ENCODE measurements at regions not wholly inside any gene's neighbourhood (a gene's known extent, or its start where the extent isn't known, plus 50 kb on each side); places are given as distances from the start of the nearest gene placed in this dataset.
"Not testable (repeated sequence)": the region's sequence is repeated elsewhere in the genome, so short reads cannot be mapped to it uniquely, and the experiment has no call there.

DNA sequence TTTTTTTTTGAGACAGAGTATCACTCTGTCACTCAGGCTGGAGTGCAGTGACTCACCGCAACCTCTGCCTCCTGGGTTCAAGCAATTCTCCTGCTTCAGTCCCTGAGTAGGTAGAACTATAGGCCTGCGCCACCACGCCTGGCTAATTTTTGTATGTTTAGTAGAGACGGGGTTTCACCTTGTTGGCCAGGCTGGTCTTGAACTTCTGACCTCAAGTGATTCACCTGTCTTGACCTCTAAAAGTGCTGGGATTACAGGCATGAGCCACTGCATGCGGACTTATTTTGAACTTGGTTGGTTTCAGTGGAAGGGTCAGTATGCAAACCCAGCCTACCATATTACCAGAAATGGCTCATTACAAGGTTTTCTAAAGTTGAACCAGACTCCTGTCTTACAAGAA is 61.6 kb upstream of the GBA3 start:
- TF ChIP-seq, protein P1, sequence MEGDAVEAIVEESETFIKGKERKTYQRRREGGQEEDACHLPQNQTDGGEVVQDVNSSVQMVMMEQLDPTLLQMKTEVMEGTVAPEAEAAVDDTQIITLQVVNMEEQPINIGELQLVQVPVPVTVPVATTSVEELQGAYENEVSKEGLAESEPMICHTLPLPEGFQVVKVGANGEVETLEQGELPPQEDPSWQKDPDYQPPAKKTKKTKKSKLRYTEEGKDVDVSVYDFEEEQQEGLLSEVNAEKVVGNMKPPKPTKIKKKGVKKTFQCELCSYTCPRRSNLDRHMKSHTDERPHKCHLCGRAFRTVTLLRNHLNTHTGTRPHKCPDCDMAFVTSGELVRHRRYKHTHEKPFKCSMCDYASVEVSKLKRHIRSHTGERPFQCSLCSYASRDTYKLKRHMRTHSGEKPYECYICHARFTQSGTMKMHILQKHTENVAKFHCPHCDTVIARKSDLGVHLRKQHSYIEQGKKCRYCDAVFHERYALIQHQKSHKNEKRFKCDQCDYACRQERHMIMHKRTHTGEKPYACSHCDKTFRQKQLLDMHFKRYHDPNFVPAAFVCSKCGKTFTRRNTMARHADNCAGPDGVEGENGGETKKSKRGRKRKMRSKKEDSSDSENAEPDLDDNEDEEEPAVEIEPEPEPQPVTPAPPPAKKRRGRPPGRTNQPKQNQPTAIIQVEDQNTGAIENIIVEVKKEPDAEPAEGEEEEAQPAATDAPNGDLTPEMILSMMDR (IDR thresholded peaks at IDR 0.05; ENCODE audit: poor library complexity, severe bottlenecking) = not testable (repeated sequence)
- TF ChIP-seq SMC3 (conservative IDR thresholded peaks at IDR 0.05; ENCODE audit: poor library complexity); TAF1 (IDR thresholded peaks at IDR 0.05; ENCODE audit: low read depth); EZH2 (IDR thresholded peaks at IDR 0.05; ENCODE audit: borderline replicate concordance, insufficient read depth, low read length, poor library complexity, severe bottlenecking); EP300 (conservative IDR thresholded peaks at IDR 0.05; ENCODE audit: poor library complexity, severe bottlenecking); POLR2AphosphoS5 (IDR thresholded peaks at IDR 0.05): not testable (repeated sequence)
- TF ChIP-seq, protein P2, sequence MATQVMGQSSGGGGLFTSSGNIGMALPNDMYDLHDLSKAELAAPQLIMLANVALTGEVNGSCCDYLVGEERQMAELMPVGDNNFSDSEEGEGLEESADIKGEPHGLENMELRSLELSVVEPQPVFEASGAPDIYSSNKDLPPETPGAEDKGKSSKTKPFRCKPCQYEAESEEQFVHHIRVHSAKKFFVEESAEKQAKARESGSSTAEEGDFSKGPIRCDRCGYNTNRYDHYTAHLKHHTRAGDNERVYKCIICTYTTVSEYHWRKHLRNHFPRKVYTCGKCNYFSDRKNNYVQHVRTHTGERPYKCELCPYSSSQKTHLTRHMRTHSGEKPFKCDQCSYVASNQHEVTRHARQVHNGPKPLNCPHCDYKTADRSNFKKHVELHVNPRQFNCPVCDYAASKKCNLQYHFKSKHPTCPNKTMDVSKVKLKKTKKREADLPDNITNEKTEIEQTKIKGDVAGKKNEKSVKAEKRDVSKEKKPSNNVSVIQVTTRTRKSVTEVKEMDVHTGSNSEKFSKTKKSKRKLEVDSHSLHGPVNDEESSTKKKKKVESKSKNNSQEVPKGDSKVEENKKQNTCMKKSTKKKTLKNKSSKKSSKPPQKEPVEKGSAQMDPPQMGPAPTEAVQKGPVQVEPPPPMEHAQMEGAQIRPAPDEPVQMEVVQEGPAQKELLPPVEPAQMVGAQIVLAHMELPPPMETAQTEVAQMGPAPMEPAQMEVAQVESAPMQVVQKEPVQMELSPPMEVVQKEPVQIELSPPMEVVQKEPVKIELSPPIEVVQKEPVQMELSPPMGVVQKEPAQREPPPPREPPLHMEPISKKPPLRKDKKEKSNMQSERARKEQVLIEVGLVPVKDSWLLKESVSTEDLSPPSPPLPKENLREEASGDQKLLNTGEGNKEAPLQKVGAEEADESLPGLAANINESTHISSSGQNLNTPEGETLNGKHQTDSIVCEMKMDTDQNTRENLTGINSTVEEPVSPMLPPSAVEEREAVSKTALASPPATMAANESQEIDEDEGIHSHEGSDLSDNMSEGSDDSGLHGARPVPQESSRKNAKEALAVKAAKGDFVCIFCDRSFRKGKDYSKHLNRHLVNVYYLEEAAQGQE (IDR thresholded peaks at IDR 0.05; ENCODE audit: borderline replicate concordance) = not testable (repeated sequence)

Measured in neural cell (in vitro differentiated cells).